Thymus (tissue), 11 donors: ENCODE measurements at regions not wholly inside any gene's neighbourhood (a gene's known extent, or its start where the extent isn't known, plus 50 kb on each side); places are given as distances from the start of the nearest gene placed in this dataset.

ENCODE experiments used
- DNase-seq, 9 donors: peaks; one replicate each; pipeline ENCODE4 v3.0.0-alpha.2; 2013; ENCODE audit warnings: low spot score in 9 of 9, low read depth in 6 of 9, missing footprints in 1 of 9
- H3K27ac ChIP-seq, 2 donors: one replicate each; pipeline ENCODE4 v1.5.1; 2013; ENCODE audit warnings: control low read depth in 1 of 2, low read depth in 1 of 2, low read length in 1 of 2, mild to moderate bottlenecking in 1 of 2, moderate library complexity in 1 of 2
- H3K27me3 ChIP-seq, 2 donors: one replicate each; pipeline ENCODE4 v1.5.1; 2013; ENCODE audit warnings: low read length in 1 of 2; ENCODE audit not compliant: control insufficient read depth in 2 of 2, insufficient read depth in 1 of 2
- H3K36me3 ChIP-seq, 2 donors: one replicate each; pipeline ENCODE4 v1.5.1; 2013; ENCODE audit warnings: low read length in 1 of 2, mild to moderate bottlenecking in 1 of 2, moderate library complexity in 1 of 2; ENCODE audit not compliant: control insufficient read depth in 2 of 2, insufficient read depth in 2 of 2
- H3K4me1 ChIP-seq, 2 donors: one replicate each; pipeline ENCODE4 v1.5.1; 2013; ENCODE audit warnings: low read length in 2 of 2; ENCODE audit not compliant: control insufficient read depth in 2 of 2, insufficient read depth in 2 of 2
- H3K4me3 ChIP-seq, 2 donors: one replicate each; pipeline ENCODE4 v1.5.1; 2013; ENCODE audit warnings: low read length in 2 of 2, control low read depth in 1 of 2, mild to moderate bottlenecking in 1 of 2
- H3K9me3 ChIP-seq, 2 donors: one replicate each; pipeline ENCODE4 v1.5.1; 2013; ENCODE audit warnings: low read length in 1 of 2, mild to moderate bottlenecking in 1 of 2; ENCODE audit not compliant: control insufficient read depth in 2 of 2, insufficient read depth in 1 of 2
- WGBS: extraction: QIAGEN DNeasy Blood & Tissue Kit; methylation state at CpG from one replicate; pipeline ENCODE4 v1.1.7; 2013; 5-methylcytosine and 5-hydroxymethylcytosine counted together
- donor health status: healthy.

DNA sequence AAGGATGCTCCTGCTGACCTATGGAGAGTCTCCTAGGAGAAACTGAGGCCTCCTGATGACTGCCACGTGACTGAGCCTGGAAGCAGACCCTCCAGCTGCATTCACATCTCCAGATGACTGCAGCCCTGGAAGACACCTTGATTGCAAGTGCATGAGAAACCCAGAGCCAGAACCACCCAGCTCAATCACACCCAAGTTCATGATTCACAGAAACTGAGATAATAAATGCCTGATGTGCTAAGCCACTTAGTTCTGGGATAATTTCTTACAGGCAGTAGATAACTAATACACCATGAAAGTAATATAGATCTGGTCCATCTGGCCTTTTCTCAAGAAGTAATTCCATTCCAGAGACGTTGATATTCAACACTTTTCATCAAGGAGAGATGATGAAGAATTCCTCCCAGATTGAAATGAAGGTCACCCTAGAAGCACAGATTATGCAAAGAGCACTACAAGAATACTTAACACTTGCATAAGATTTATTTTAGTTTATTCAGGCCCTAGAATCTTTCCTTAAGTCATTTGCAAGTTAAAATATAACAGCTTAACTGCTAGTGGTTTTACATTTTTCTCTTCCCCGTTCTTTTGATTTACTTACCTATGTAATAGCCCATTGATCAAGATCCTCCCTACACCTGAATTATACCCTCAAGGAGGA lies 208.2 kb upstream of the INHBA start:
- H3K27ac ChIP-seq = no peak overlapping the region
- DNase-seq = no peak
- no peaks in the 10 kb centered on the region for H3K27me3 ChIP-seq
- WGBS = 86% methylated on average over 3 of the region's 3 CpGs
- H3K9me3 ChIP-seq = no peaks in the 10 kb centered on the region
- no peaks in the 10 kb centered on the region for H3K4me1 ChIP-seq
- H3K4me3 ChIP-seq = no peak overlapping the region
- H3K36me3 ChIP-seq = no peaks in the 10 kb centered on the region

GRCh38 chr7:41907444-41907843 lies 204.6 kb upstream of the INHBA start:
- DNase-seq = no peak
- no peaks in the 10 kb centered on the region for H3K4me1 ChIP-seq
- no peaks in the 10 kb centered on the region for H3K9me3 ChIP-seq
- H3K27me3 ChIP-seq = no peaks in the 10 kb centered on the region
- H3K4me3 ChIP-seq = no peak overlapping the region
- no peak overlapping the region for H3K27ac ChIP-seq
- no peaks in the 10 kb centered on the region for H3K36me3 ChIP-seq

DNA sequence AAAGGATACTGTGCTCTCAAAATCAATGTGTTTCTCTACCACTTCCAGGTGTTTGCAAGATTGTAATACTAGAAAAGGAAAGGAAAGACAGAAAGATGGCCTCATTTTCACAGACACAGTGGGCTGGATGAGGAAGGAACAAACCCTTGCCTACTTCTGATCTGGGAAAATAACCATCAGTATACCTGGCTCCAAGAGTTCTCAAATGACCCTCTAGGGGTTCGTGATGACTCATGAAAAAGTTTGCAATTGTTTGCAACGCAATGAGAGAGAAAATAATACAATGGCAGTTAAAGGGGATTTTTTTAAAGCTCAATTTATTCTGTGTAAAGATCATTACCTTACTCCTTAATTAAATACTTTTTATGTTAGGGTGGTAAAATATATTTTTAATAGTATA lies 197.6 kb upstream of the INHBA start:
- H3K4me3 ChIP-seq = no peak overlapping the region
- no peak overlapping the region for H3K27ac ChIP-seq
- 93% methylated on average over 2 of the region's 2 CpGs for WGBS
- no peaks in the 10 kb centered on the region for H3K9me3 ChIP-seq
- no peaks in the 10 kb centered on the region for H3K36me3 ChIP-seq
- H3K27me3 ChIP-seq = no peaks in the 10 kb centered on the region
- H3K4me1 ChIP-seq = no peaks in the 10 kb centered on the region
- no peak for DNase-seq

GRCh38 chr7:41899823-41900433 lies 197.0 kb upstream of the INHBA start:
- Histone ChIP-seq H3K4me1 (no peaks in the 10 kb centered on the region), H3K36me3 (no peaks in the 10 kb centered on the region), H3K9me3 (no peaks in the 10 kb centered on the region), H3K27ac (no peak overlapping the region), H3K4me3 (no peak overlapping the region), H3K27me3 (no peaks in the 10 kb centered on the region)
- no peak for DNase-seq
- WGBS = 79% methylated on average over 4 of the region's 4 CpGs

- H3K4me1 ChIP-seq = no peaks in the 10 kb centered on the region
- no peak overlapping the region for H3K27ac ChIP-seq
- no peaks in the 10 kb centered on the region for H3K9me3 ChIP-seq
- H3K36me3 ChIP-seq = no peaks in the 10 kb centered on the region
- H3K4me3 ChIP-seq = no peak overlapping the region
- DNase-seq = no peak
- no peaks in the 10 kb centered on the region for H3K27me3 ChIP-seq
- 98% methylated on average over 2 of the region's 2 CpGs for WGBS
Observed at GRCh38 chr7:41893656-41894055, 190.8 kb upstream of the INHBA start.

- Histone ChIP-seq H3K9me3 (no peaks in the 10 kb centered on the region), H3K4me3 (no peak overlapping the region), H3K36me3 (no peaks in the 10 kb centered on the region), H3K27me3 (no peaks in the 10 kb centered on the region), H3K27ac (no peak overlapping the region), H3K4me1 (no peaks in the 10 kb centered on the region)
- WGBS = 92% methylated on average over 2 of the region's 2 CpGs
- no peak for DNase-seq
Observed at GRCh38 chr7:41892356-41893100, 189.6 kb upstream of the INHBA start.

GRCh38 chr7:41891950-41892349 lies 189.1 kb upstream of the INHBA start:
- Histone ChIP-seq H3K27ac (no peak overlapping the region), H3K36me3 (no peaks in the 10 kb centered on the region), H3K9me3 (no peaks in the 10 kb centered on the region), H3K27me3 (no peaks in the 10 kb centered on the region), H3K4me3 (no peak overlapping the region), H3K4me1 (no peaks in the 10 kb centered on the region)
- 97% methylated on average over 8 of the region's 8 CpGs for WGBS
- no peak for DNase-seq

- WGBS = 97% methylated on average over 9 of the region's 9 CpGs
- Histone ChIP-seq H3K27ac (no peak overlapping the region), H3K9me3 (no peaks in the 10 kb centered on the region), H3K27me3 (no peaks in the 10 kb centered on the region), H3K4me3 (no peak overlapping the region), H3K36me3 (no peaks in the 10 kb centered on the region), H3K4me1 (no peaks in the 10 kb centered on the region)
- DNase-seq = no peak
Observed at GRCh38 chr7:41890631-41891274, 187.9 kb upstream of the INHBA start.

DNA sequence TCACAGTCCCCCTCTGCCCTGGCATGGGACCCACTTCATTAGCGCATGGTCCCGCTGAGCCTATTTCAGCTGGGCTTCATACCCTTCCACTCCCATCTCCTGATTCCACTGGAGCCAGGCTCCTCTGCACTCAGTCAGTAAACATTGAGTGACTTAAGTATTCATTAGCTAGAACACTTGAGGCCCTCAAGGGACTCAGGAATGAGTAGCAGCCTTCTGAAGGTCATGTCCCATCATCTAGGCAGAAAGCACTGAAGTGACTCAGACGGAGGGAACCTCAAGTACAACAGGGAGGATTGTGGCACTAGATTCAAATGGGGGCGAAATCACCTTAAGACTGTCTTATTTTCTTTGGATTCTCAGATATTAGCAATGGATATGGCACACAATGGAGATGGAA lies 186.6 kb upstream of the INHBA start:
- H3K36me3 ChIP-seq = no peaks in the 10 kb centered on the region
- no peak for DNase-seq
- no peaks in the 10 kb centered on the region for H3K27me3 ChIP-seq
- WGBS = 97% methylated on average over 4 of the region's 4 CpGs
- H3K4me3 ChIP-seq = no peak overlapping the region
- no peaks in the 10 kb centered on the region for H3K9me3 ChIP-seq
- H3K27ac ChIP-seq = no peak overlapping the region
- no peaks in the 10 kb centered on the region for H3K4me1 ChIP-seq
